Liver (tissue), 7 donors: ENCODE measurements at regions not wholly inside any gene's neighbourhood (a gene's known extent, or its start where the extent isn't known, plus 50 kb on each side); places are given as distances from the start of the nearest gene placed in this dataset.

Experiments
- DNase-seq: peaks from one replicate; pipeline ENCODE4 v3.0.0-alpha.2; 2017; ENCODE audit warnings: low spot score
- H3K27ac ChIP-seq, 2 donors: one replicate each; pipeline ENCODE4 v1.7.0; 2013; ENCODE audit warnings: inconsistent platforms in 2 of 2, low read length in 2 of 2, control low read depth in 1 of 2, low read depth in 1 of 2, mild to moderate bottlenecking in 1 of 2
- H3K27me3 ChIP-seq, 4 donors: one replicate each; pipeline versions ENCODE4 v1.6.1 to v1.7.0; 2013; ENCODE audit warnings: low read length in 3 of 4, inconsistent platforms in 1 of 4, mild to moderate bottlenecking in 1 of 4, moderate library complexity in 1 of 4; ENCODE audit not compliant: control insufficient read depth in 4 of 4, insufficient read depth in 4 of 4
- H3K36me3 ChIP-seq, 4 donors: one replicate each; pipeline versions ENCODE4 v1.6.1 to v1.7.0; 2013; ENCODE audit warnings: low read length in 3 of 4, mild to moderate bottlenecking in 3 of 4, low read depth in 1 of 4, moderate library complexity in 1 of 4; ENCODE audit not compliant: control insufficient read depth in 4 of 4, insufficient read depth in 3 of 4
- H3K4me1 ChIP-seq, 4 donors: one replicate each; pipeline versions ENCODE4 v1.6.1 to v1.7.0; 2013; ENCODE audit warnings: low read length in 3 of 4, mild to moderate bottlenecking in 3 of 4, moderate library complexity in 1 of 4; ENCODE audit not compliant: control insufficient read depth in 4 of 4, insufficient read depth in 4 of 4
- H3K4me3 ChIP-seq, 3 donors: one replicate each; pipeline versions ENCODE4 v1.6.1 to v1.7.0; 2013; ENCODE audit warnings: low read length in 3 of 3, control low read depth in 1 of 3, low read depth in 1 of 3, mild to moderate bottlenecking in 1 of 3
- H3K9ac ChIP-seq, 2 donors: one replicate each; pipeline ENCODE4 v1.7.0; 2013; ENCODE audit warnings: low read length in 2 of 2, mild to moderate bottlenecking in 2 of 2, moderate library complexity in 2 of 2, control low read depth in 1 of 2, low read depth in 1 of 2
- H3K9me3 ChIP-seq, 4 donors: one replicate each; pipeline versions ENCODE4 v1.6.1 to v1.7.0; 2013; ENCODE audit warnings: low read length in 3 of 4; ENCODE audit not compliant: control insufficient read depth in 4 of 4
- FOXA1 ChIP-seq: IDR thresholded peaks from 2 replicates; pipeline ENCODE4 v1.6.1; 2016; ENCODE audit warnings: antibody characterized with exemption
- FOXA2 ChIP-seq: IDR thresholded peaks from 2 replicates; pipeline ENCODE4 v1.6.1; 2016; ENCODE audit warnings: antibody characterized with exemption
- GABPA ChIP-seq, 2 donors: IDR thresholded peaks in 1 of 2; conservative IDR thresholded peaks in 1 of 2; 2 replicates each; pipeline ENCODE4 v1.6.1; 2016; ENCODE audit warnings: antibody characterized with exemption in 2 of 2, mild to moderate bottlenecking in 1 of 2, moderate library complexity in 1 of 2
- HNF4G ChIP-seq: IDR thresholded peaks from 2 replicates; pipeline ENCODE4 v1.6.1; 2016; ENCODE audit warnings: antibody characterized with exemption
- JUND ChIP-seq, 2 donors: IDR thresholded peaks; 2 replicates each; pipeline ENCODE4 v1.6.1; 2016; ENCODE audit warnings: antibody characterized with exemption in 2 of 2
- MAX ChIP-seq: IDR thresholded peaks from 2 replicates; pipeline ENCODE4 v1.6.1; 2016; ENCODE audit warnings: antibody characterized with exemption
- NR2F2 ChIP-seq: IDR thresholded peaks from 2 replicates; pipeline ENCODE4 v1.6.1; 2016; ENCODE audit warnings: antibody characterized with exemption
- RAD21 ChIP-seq, 2 donors: IDR thresholded peaks; 2 replicates each; pipeline ENCODE4 v1.6.1; 2016; ENCODE audit warnings: antibody characterized with exemption in 2 of 2, mild to moderate bottlenecking in 2 of 2
- RXRA ChIP-seq, 2 donors: IDR thresholded peaks; 2 replicates each; pipeline ENCODE4 v1.6.1; 2017 to 2018; ENCODE audit warnings: antibody characterized with exemption in 2 of 2, mild to moderate bottlenecking in 1 of 2
- SP1 ChIP-seq: IDR thresholded peaks from 2 replicates; pipeline ENCODE4 v1.6.1; 2018; ENCODE audit warnings: antibody characterized with exemption, mild to moderate bottlenecking
- TAF1 ChIP-seq: conservative IDR thresholded peaks from 2 replicates; pipeline ENCODE4 v1.6.1; 2016; ENCODE audit warnings: antibody characterized with exemption, mild to moderate bottlenecking
- YY1 ChIP-seq: IDR thresholded peaks from 2 replicates; pipeline ENCODE4 v1.6.1; 2016; ENCODE audit warnings: antibody characterized with exemption, mild to moderate bottlenecking
- ZBTB33 ChIP-seq: IDR thresholded peaks from 2 replicates; pipeline ENCODE4 v1.6.1; 2016; ENCODE audit warnings: antibody characterized with exemption
- WGBS: extraction: QIAGEN DNeasy Blood & Tissue Kit; methylation state at CpG from one replicate; pipeline ENCODE4 v1.1.7; 2013; 5-methylcytosine and 5-hydroxymethylcytosine counted together
- TF ChIP-seq, protein P1 (sequence below): IDR thresholded peaks from 2 replicates; pipeline ENCODE4 v1.6.1; 2016; ENCODE audit warnings: antibody characterized with exemption, mild to moderate bottlenecking
- donor health status: healthy.
- donor health status: healthy.
- donor health status: healthy.
- donor health status: healthy.

- Histone ChIP-seq H3K9ac (no peak overlapping the region), H3K27ac (no peak overlapping the region), H3K27me3 (no peaks in the 10 kb centered on the region), H3K36me3 (no peaks in the 10 kb centered on the region), H3K4me3 (no peak overlapping the region), H3K9me3 (no peaks in the 10 kb centered on the region), H3K4me1 (peaks cover 0 to 2% (median 0%) of the 10 kb centered on the region in 4 donors)
- TF ChIP-seq RAD21 (IDR thresholded peaks at IDR 0.05) (peak; percentile 35 to 49), GABPA (IDR thresholded peaks at IDR 0.05 in 1 of 2, conservative IDR thresholded peaks at IDR 0.05 in 1 of 2) (peak in 1 of 2 donors; percentile 11), RXRA (IDR thresholded peaks at IDR 0.05) (peak; percentile 11 to 20), YY1 (no peak), NR2F2 (peak; percentile 44), FOXA1 (no peak), MAX (no peak), FOXA2 (no peak), TAF1 (no peak), JUND (IDR thresholded peaks at IDR 0.05) (no peak), HNF4G (no peak), ZBTB33 (no peak)
- TF ChIP-seq, protein P1, sequence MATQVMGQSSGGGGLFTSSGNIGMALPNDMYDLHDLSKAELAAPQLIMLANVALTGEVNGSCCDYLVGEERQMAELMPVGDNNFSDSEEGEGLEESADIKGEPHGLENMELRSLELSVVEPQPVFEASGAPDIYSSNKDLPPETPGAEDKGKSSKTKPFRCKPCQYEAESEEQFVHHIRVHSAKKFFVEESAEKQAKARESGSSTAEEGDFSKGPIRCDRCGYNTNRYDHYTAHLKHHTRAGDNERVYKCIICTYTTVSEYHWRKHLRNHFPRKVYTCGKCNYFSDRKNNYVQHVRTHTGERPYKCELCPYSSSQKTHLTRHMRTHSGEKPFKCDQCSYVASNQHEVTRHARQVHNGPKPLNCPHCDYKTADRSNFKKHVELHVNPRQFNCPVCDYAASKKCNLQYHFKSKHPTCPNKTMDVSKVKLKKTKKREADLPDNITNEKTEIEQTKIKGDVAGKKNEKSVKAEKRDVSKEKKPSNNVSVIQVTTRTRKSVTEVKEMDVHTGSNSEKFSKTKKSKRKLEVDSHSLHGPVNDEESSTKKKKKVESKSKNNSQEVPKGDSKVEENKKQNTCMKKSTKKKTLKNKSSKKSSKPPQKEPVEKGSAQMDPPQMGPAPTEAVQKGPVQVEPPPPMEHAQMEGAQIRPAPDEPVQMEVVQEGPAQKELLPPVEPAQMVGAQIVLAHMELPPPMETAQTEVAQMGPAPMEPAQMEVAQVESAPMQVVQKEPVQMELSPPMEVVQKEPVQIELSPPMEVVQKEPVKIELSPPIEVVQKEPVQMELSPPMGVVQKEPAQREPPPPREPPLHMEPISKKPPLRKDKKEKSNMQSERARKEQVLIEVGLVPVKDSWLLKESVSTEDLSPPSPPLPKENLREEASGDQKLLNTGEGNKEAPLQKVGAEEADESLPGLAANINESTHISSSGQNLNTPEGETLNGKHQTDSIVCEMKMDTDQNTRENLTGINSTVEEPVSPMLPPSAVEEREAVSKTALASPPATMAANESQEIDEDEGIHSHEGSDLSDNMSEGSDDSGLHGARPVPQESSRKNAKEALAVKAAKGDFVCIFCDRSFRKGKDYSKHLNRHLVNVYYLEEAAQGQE = no peak
- WGBS = 69% methylated on average over 5 of the region's 5 CpGs
- no peak for DNase-seq
Measured at GRCh38 chr7:138226001-138226476, 149.8 kb downstream of the AKR1D1 start.

DNA sequence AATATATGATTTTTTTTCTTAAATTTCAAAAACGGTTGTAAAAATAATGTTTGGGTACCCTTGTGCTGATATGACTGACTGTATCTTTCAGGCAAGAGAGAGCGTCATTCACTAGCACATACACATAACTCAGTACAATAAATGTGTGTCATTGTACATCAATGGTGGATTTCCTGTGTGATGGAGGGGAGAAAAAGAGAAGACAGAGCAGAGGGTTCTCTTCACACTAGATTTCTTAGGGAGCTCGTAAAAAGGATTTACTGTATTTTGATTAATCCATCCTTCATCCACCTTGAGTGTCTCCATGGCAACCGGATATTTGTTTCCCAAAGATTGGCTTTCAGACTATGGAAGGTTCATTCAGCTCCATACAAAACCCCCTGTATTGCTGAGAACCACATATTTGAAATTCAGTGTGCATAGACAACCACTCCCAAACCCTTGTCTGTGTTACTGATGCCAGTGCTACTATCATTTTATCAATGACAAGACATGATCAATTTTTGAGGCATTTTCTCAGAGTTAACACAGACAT, 150.6 kb downstream of the AKR1D1 start:
- no peak for DNase-seq
- H3K27ac ChIP-seq = no peak overlapping the region
- H3K4me3 ChIP-seq = no peak overlapping the region
- H3K36me3 ChIP-seq = no peaks in the 10 kb centered on the region
- H3K27me3 ChIP-seq = no peaks in the 10 kb centered on the region
- no peaks in the 10 kb centered on the region for H3K9me3 ChIP-seq
- H3K9ac ChIP-seq = no peak overlapping the region
- 82% methylated on average over 4 of the region's 4 CpGs for WGBS
- TF ChIP-seq HNF4G = no peak
- no peak for TF ChIP-seq SP1
- TF ChIP-seq RAD21 (IDR thresholded peaks at IDR 0.05) = no peak
- TF ChIP-seq, protein P1 = no peak
- H3K4me1 ChIP-seq = peaks cover 0 to 7% (median under 1%) of the 10 kb centered on the region in 4 donors
